ENCODE measurements at regions not wholly inside any gene's neighbourhood (a gene's known extent, or its start where the extent isn't known, plus 50 kb on each side); places are given as distances from the start of the nearest gene placed in this dataset.

- TF ChIP-seq ZNF841 (CRISPR knock-in tag; IDR thresholded peaks at IDR 0.05; ENCODE audit: borderline replicate concordance) (no peak), RAD21 (CRISPR knock-in tag; IDR thresholded peaks at IDR 0.05) (no peak), DRAP1 (CRISPR knock-in tag; IDR thresholded peaks at IDR 0.05) (no peak), MTF2 (CRISPR knock-in tag; IDR thresholded peaks at IDR 0.05; ENCODE audit: borderline replicate concordance) (no peak), IRF1 (CRISPR knock-in tag; IDR thresholded peaks at IDR 0.05; ENCODE audit: low read depth) (no peak), ZNF570 (CRISPR knock-in tag; IDR thresholded peaks at IDR 0.05; ENCODE audit: borderline replicate concordance) (no peak)
Measured at GRCh38 chr22:48258064-48258701, 1495.7 kb downstream of the TBC1D22A start (continued).

GRCh38 chr22:48257685-48258055 is 1495.2 kb downstream of the TBC1D22A start:
- H3K79me2 ChIP-seq (ENCODE audit: insufficient read depth, low read length) = no peaks in the 10 kb centered on the region
- FAIRE-seq (no peak), DNase-seq (ENCODE audit: low spot score) (no peak), ATAC-seq (no peak)
- H3K27ac ChIP-seq (ENCODE audit: extremely low read length, insufficient read depth, low read length) = no peak overlapping the region
- no peaks in the 10 kb centered on the region for H3K4me1 ChIP-seq (ENCODE audit: insufficient read depth, low read length)
- H3K4me3 ChIP-seq (replicated peaks in 1 of 3; ENCODE audit: insufficient read depth in 1 of 3, low read depth in 2 of 3, low read length in 3 of 3) = no peak overlapping the region
- H3K27me3 ChIP-seq (ENCODE audit: control insufficient read depth in 1 of 2, insufficient read depth in 2 of 2, low read length in 2 of 2) = peaks cover 2 to 46% of the 10 kb centered on the region in 2 experiments; a peak in 4 of 5 replicates
- intact Hi-C loops (cut with micrococcal nuclease; ENCODE audit: unreplicated experiment) (no loop called here), in situ Hi-C loops (cut with HindIII; ENCODE audit: extremely low pct_ligation_motif_present, low pct_unique_long_range_greater_than_20kb) (no loop called here)
- no peak overlapping the region for H3K9ac ChIP-seq (ENCODE audit: insufficient read depth, low read depth, low read length)
- no TSS peak for BruUV-seq (replicated peaks)
- no peak overlapping the region for H3K4me2 ChIP-seq (ENCODE audit: low read depth, low read length)
- 4% methylated on average over 7 of the region's 7 CpGs for WGBS (ENCODE audit: low lambda C conversion rate)
- no peak overlapping the region for H2AFZ ChIP-seq (ENCODE audit: low read length)
- 0 out of 2 replicates have a peak, but pooled peaks cover 5% of the 10 kb centered on the region for H3K9me3 ChIP-seq (ENCODE audit: low read length)
- POLR2A ChIA-PET = no interaction called here
- H4K20me1 ChIP-seq (ENCODE audit: insufficient read depth, low read length) = no peaks in the 10 kb centered on the region
- no peaks in the 10 kb centered on the region for H3K36me3 ChIP-seq (replicated peaks in 1 of 2; ENCODE audit: control insufficient read depth in 1 of 2, insufficient read depth in 2 of 2, low read length in 2 of 2)
- TF ChIP-seq XRCC5 (optimal IDR thresholded peaks at IDR 0.05; ENCODE audit: low read length) = no peak
- no peak for TF ChIP-seq DRAP1 (CRISPR knock-in tag; IDR thresholded peaks at IDR 0.05)
- CTCF ChIA-PET (ENCODE audit: low intra/inter-chr PET ratio, low total read pairs) = no interaction called here

Measured in HepG2 (cell line).